Neuronal stem cell (in vitro differentiated cells): ENCODE measurements at regions not wholly inside any gene's neighbourhood (a gene's known extent, or its start where the extent isn't known, plus 50 kb on each side); places are given as distances from the start of the nearest gene placed in this dataset.

ENCODE experiments used
- DNase-seq: peaks from one replicate; pipeline ENCODE4 v3.0.0-alpha.2; 2013; ENCODE audit warnings: low spot score
- H2AFZ ChIP-seq: one replicate; pipeline ENCODE4 v1.6.1; 2013; ENCODE audit warnings: mild to moderate bottlenecking, low read length, inconsistent platforms
- H2AK5ac ChIP-seq: 2 replicates; pipeline ENCODE4 v1.6.1; 2013; ENCODE audit warnings: low read depth, mild to moderate bottlenecking, inconsistent platforms, low read length, moderate library complexity, mixed read lengths
- H2BK120ac ChIP-seq: 2 replicates; pipeline ENCODE4 v1.6.1; 2013; ENCODE audit warnings: low read depth, mild to moderate bottlenecking, inconsistent platforms, low read length, moderate library complexity, mixed read lengths
- H2BK12ac ChIP-seq: one replicate; pipeline ENCODE4 v1.6.1; 2013; ENCODE audit warnings: low read length, inconsistent platforms
- H2BK15ac ChIP-seq: 2 replicates; pipeline ENCODE4 v1.6.1; 2013; ENCODE audit warnings: mild to moderate bottlenecking, low read length, inconsistent platforms, mixed read lengths
- H2BK5ac ChIP-seq: one replicate; pipeline ENCODE4 v1.6.1; 2013; ENCODE audit warnings: inconsistent platforms, mild to moderate bottlenecking, low read length, moderate library complexity
- H3K14ac ChIP-seq: one replicate; pipeline ENCODE4 v1.6.1; 2013; ENCODE audit warnings: low read length, inconsistent platforms
- H3K18ac ChIP-seq: 2 replicates; pipeline ENCODE4 v1.6.1; 2013; ENCODE audit warnings: low read length, inconsistent platforms
- H3K23ac ChIP-seq: 2 replicates; pipeline ENCODE4 v1.6.1; 2013; ENCODE audit warnings: low read depth, mild to moderate bottlenecking, mixed read lengths, low read length, inconsistent platforms; ENCODE audit not compliant: poor library complexity
- H3K27ac ChIP-seq: replicated peaks from 3 replicates; pipeline ENCODE4 v1.5.1; 2013; ENCODE audit warnings: low read length, inconsistent platforms
- H3K27me3 ChIP-seq, 3 experiments: 2 replicates each; pipeline ENCODE4 v1.6.1; 2013; ENCODE audit warnings: low read length in 3 of 3, mild to moderate bottlenecking in 2 of 3, inconsistent platforms in 1 of 3, low read depth in 1 of 3, mixed read lengths in 1 of 3, moderate library complexity in 1 of 3; ENCODE audit not compliant: control insufficient read depth in 3 of 3, insufficient read depth in 3 of 3
- H3K36me3 ChIP-seq, 2 donors: replicated peaks in 1 of 2; 2 replicates each; pipeline ENCODE4 v1.6.1; 2013; ENCODE audit warnings: low read length in 2 of 2; ENCODE audit not compliant: control insufficient read depth in 2 of 2, insufficient read depth in 2 of 2
- H3K4ac ChIP-seq: 2 replicates; pipeline ENCODE4 v1.6.1; 2013; ENCODE audit warnings: inconsistent platforms, mild to moderate bottlenecking, low read length, moderate library complexity
- H3K4me1 ChIP-seq, 2 donors: 1 replicate in 1 of 2; 2 replicates in 1 of 2; pipeline ENCODE4 v1.6.1; 2013; ENCODE audit warnings: low read length in 2 of 2, low read depth in 1 of 2; ENCODE audit not compliant: control insufficient read depth in 2 of 2, insufficient read depth in 1 of 2
- H3K4me2 ChIP-seq: one replicate; pipeline ENCODE4 v1.6.1; 2013; ENCODE audit warnings: mild to moderate bottlenecking, low read length, inconsistent platforms; ENCODE audit not compliant: insufficient read depth, poor library complexity, severe bottlenecking
- H3K4me3 ChIP-seq, 2 donors: 2 replicates each; pipeline ENCODE4 v1.5.1; 2013; ENCODE audit warnings: low read length in 2 of 2, mild to moderate bottlenecking in 2 of 2, inconsistent platforms in 1 of 2, moderate library complexity in 1 of 2
- H3K79me1 ChIP-seq: one replicate; pipeline ENCODE4 v1.6.1; 2013; ENCODE audit warnings: low read depth, mild to moderate bottlenecking, inconsistent platforms, low read length, moderate library complexity
- H3K9ac ChIP-seq: one replicate; pipeline ENCODE4 v1.6.1; 2013; ENCODE audit warnings: mild to moderate bottlenecking, low read depth, low read length, inconsistent platforms; ENCODE audit not compliant: poor library complexity
- H3K9me3 ChIP-seq, 2 donors: replicated peaks in 1 of 2; 2 replicates each; pipeline versions ENCODE3 to v1.6.1; 2013; ENCODE audit warnings: low read length in 2 of 2, mild to moderate bottlenecking in 2 of 2, inconsistent platforms in 1 of 2, low read depth in 1 of 2, mixed read lengths in 1 of 2, moderate library complexity in 1 of 2; ENCODE audit not compliant: control insufficient read depth in 2 of 2, insufficient read depth in 1 of 2
- H4K8ac ChIP-seq: one replicate; pipeline ENCODE4 v1.6.1; 2013; ENCODE audit warnings: low read depth, mild to moderate bottlenecking, inconsistent platforms, low read length, moderate library complexity
- H4K91ac ChIP-seq: one replicate; pipeline ENCODE4 v1.6.1; 2013; ENCODE audit warnings: low read length, low read depth, mild to moderate bottlenecking, inconsistent platforms; ENCODE audit not compliant: poor library complexity
- WGBS, 2 donors: extraction: QIAGEN DNeasy Blood & Tissue Kit; methylation state at CpG; one replicate each; pipeline ENCODE4 v1.1.7; 2013; ENCODE audit warnings: missing lambda C conversion rate in 2 of 2, mixed read lengths in 1 of 2; ENCODE audit not compliant: insufficient read length in 2 of 2, insufficient replicate concordance in 1 of 2; ENCODE audit errors: extremely low coverage in 2 of 2; 5-methylcytosine and 5-hydroxymethylcytosine counted together

- WGBS, 2 donors, result no CpG with 5 or more reads among the region's 6 CpGs
Observed at GRCh38 chr10:130403153-130404075, 267.2 kb downstream of the GLRX3 start.

GRCh38 chr10:130404476-130405055 is 268.4 kb downstream of the GLRX3 start:
- Histone ChIP-seq H2AK5ac (no peak overlapping the region), H4K8ac (no peak overlapping the region), H3K4ac (no peak overlapping the region), H3K36me3 (no peaks in the 10 kb centered on the region), H2BK5ac (no peak overlapping the region), H2BK15ac (no peak overlapping the region), H2BK120ac (no peak overlapping the region), H4K91ac (no peak overlapping the region), H3K9me3 (peaks cover 0 to 2% of the 10 kb centered on the region in 2 donors), H3K18ac (no peak overlapping the region), H3K27me3 (no peaks in the 10 kb centered on the region), H3K79me1 (no peaks in the 10 kb centered on the region), H2BK12ac (no peak overlapping the region), H3K4me3 (no peak overlapping the region), H3K23ac (no peak overlapping the region), H3K4me2 (no peak overlapping the region), H3K14ac (no peak overlapping the region), H3K4me1 (peaks cover 0 to 11% of the 10 kb centered on the region in 2 donors), H2AFZ (no peak overlapping the region), H3K9ac (no peak overlapping the region), H3K27ac (no peak overlapping the region)
- no CpG with 5 or more reads among the region's 5 CpGs for WGBS, 2 donors
- DNase-seq, result no peak

More at GRCh38 chr10:130403153-130404075, 267.2 kb downstream of the GLRX3 start:
- Histone ChIP-seq H2AFZ (no peak overlapping the region), H2AK5ac (no peak overlapping the region), H3K4me2 (no peak overlapping the region), H3K36me3 (no peaks in the 10 kb centered on the region), H2BK120ac (no peak overlapping the region), H3K4ac (no peak overlapping the region), H3K23ac (no peak overlapping the region), H2BK12ac (no peak overlapping the region), H3K4me3 (no peak overlapping the region), H3K27me3 (no peaks in the 10 kb centered on the region), H3K14ac (no peak overlapping the region), H3K9ac (no peak overlapping the region), H3K79me1 (no peaks in the 10 kb centered on the region), H3K4me1 (peaks cover 0 to 16% of the 10 kb centered on the region in 2 donors), H2BK5ac (no peak overlapping the region), H3K9me3 (peaks cover 0 to 5% of the 10 kb centered on the region in 2 donors), H2BK15ac (no peak overlapping the region), H4K8ac (no peak overlapping the region), H4K91ac (no peak overlapping the region), H3K27ac (no peak overlapping the region), H3K18ac (no peak overlapping the region)
- no peak for DNase-seq

GRCh38 chr10:130407052-130407451 is 270.9 kb downstream of the GLRX3 start:
- peak overlapping the region; percentile 50 for H3K9ac ChIP-seq
- H2BK5ac ChIP-seq, result no peak overlapping the region
- H3K4me2 ChIP-seq, result no peak overlapping the region
- H4K91ac ChIP-seq, result no peak overlapping the region
- no peak overlapping the region for H3K14ac ChIP-seq
- no peak overlapping the region for H4K8ac ChIP-seq
- peaks cover 0 to 2% of the 10 kb centered on the region in 2 donors for H3K9me3 ChIP-seq
- H2BK120ac ChIP-seq, result no peak overlapping the region
- H3K18ac ChIP-seq, result no peak overlapping the region
- peak overlapping the region; percentile 17 for H2AK5ac ChIP-seq
- H3K23ac ChIP-seq, result no peak overlapping the region
- no peak for DNase-seq
- H2BK15ac ChIP-seq, result no peak overlapping the region
- no peak overlapping the region for H3K4ac ChIP-seq
- no peak overlapping the region for H3K27ac ChIP-seq
- H3K4me1 ChIP-seq, result peaks cover 0 to 13% of the 10 kb centered on the region in 2 donors
- no peaks in the 10 kb centered on the region for H3K36me3 ChIP-seq
- H3K27me3 ChIP-seq, result no peaks in the 10 kb centered on the region
- WGBS, 2 donors, result no CpG with 5 or more reads among the region's 4 CpGs
- H2AFZ ChIP-seq, result no peak overlapping the region
- no peak overlapping the region for H3K4me3 ChIP-seq
- no peak overlapping the region for H2BK12ac ChIP-seq
- H3K79me1 ChIP-seq, result no peaks in the 10 kb centered on the region

- H3K27me3 ChIP-seq, result no peaks in the 10 kb centered on the region
- H2BK5ac ChIP-seq, result no peak overlapping the region
Observed at GRCh38 chr10:130409331-130409730, 273.1 kb downstream of the GLRX3 start.

More at GRCh38 chr10:130409331-130409730, 273.1 kb downstream of the GLRX3 start:
- no peak overlapping the region for H3K14ac ChIP-seq
- H3K27ac ChIP-seq, result no peak overlapping the region
- no peak overlapping the region for H2BK12ac ChIP-seq
- H2BK120ac ChIP-seq, result no peak overlapping the region
- no peak overlapping the region for H2BK15ac ChIP-seq
- no peaks in the 10 kb centered on the region for H3K79me1 ChIP-seq
- no peak for DNase-seq
- H3K36me3 ChIP-seq, result no peaks in the 10 kb centered on the region
- no peak overlapping the region for H3K18ac ChIP-seq
- H3K4me3 ChIP-seq, result peak overlapping the region in 1 of 2 donors; percentile 23
- H4K8ac ChIP-seq, result no peak overlapping the region
- WGBS, 2 donors, result no CpG with 5 or more reads among the region's 11 CpGs
- H3K4ac ChIP-seq, result no peak overlapping the region
- H3K9ac ChIP-seq, result no peak overlapping the region
- peaks cover 0 to 2% of the 10 kb centered on the region in 2 donors for H3K9me3 ChIP-seq
- H3K23ac ChIP-seq, result no peak overlapping the region
- H3K4me1 ChIP-seq, result peaks cover 0 to 10% of the 10 kb centered on the region in 2 donors
- H4K91ac ChIP-seq, result no peak overlapping the region
- no peak overlapping the region for H2AFZ ChIP-seq
- no peak overlapping the region for H3K4me2 ChIP-seq
- no peak overlapping the region for H2AK5ac ChIP-seq
